Activated CD4-positive, alpha-beta T cell treated with anti-CD3 and anti-CD28 coated beads, Interleukin-2, amount 50 U/mL, for 16 hours (primary cell): ENCODE measurements at regions not wholly inside any gene's neighbourhood (a gene's known extent, or its start where the extent isn't known, plus 50 kb on each side); places are given as distances from the start of the nearest gene placed in this dataset.

ENCODE experiments used
- DNase-seq: peaks from one replicate; pipeline ENCODE4 v3.0.0-alpha.2; 2020

DNA sequence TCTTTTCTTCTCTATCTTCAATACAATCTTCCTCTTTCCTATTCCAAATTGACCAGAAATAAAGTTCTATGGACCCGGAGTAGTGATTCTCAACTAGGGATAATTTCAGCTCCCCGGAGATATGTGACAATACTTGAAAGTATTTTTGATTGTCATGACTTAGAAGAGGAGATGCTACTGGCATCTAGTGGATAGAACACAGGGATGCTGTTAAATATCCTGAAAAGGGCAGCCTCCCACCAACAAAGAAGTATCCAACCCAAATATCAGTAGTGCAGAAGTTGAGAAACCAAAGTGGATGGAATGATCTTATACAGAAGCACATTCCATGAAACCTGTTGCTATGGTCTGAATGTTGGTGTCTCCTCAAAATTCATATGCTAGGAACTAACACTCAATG lies 65.7 kb upstream of the NDST3 start:
- no peak for DNase-seq

DNA sequence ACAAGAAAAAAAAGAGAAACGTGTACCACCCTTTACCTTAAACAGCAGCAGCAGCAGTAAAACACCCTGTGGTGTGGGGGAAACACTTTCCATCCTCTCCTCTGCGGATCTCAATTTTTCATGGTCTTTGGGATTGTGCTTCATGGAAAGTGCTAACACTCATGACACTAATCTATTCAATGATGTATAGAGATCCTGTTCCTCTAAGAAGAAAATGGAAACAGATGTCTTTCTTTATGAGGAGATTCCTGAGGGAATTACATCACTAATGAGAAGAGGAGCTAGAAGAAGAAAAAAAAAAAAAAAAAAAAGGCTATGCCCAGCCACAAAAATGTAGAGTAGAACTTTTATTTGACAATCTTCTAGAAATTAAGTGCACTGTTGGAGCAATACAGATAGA lies 62.9 kb upstream of the NDST3 start:
- DNase-seq, result no peak

DNA sequence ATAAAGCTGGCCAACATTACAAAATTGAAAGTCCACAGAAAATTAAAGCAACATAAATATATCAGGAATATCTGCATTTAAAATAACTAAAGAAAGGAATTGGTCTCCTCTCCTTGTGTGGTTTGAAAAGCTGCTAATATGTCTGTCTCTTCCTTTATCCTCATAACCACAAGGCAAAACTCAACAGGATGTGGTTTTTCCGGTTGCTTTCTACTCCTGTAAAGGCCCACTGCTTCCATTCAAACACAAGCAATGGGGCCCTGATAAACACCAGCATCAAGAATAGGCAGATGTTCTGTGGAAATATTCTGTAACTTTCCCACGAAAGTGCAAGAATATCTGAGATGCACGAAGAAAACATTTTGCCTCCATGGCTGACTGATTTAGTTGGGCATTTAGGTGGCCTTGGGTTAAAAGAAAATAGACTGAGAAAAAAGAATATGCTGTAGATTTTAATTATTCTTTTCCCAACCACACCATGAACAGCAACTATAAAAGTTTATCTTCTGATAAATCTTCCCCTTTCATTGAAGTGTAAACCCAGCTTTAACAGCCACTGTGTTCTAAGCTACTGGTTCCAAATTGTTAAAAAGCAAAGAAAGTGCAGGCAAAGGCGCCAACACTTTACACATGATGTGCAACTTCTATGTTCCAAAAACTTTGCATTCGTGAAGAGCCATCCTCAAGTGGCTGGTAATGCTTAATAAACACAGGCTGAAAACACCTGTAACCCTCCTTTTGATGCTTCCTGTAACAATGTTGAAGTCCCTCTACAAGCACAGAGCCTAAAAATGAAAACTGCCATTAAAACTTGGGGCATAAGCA lies 50.5 kb upstream of the NDST3 start:
- no peak for DNase-seq

DNA sequence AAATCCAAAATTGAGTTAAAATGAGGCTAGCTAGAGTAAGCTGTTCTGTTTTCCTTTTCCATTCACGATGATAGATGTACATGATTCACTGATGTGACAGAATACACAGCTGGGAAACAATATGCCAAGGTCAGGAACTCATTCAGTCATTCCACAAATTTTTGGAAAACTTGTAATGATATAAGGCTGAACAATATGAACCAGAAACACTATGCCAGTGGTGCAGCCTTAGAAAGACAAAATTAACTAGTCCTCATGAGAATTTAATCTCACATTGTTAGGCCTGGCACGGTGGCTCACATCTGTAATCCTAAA lies 50.0 kb upstream of the NDST3 start:
- DNase-seq, result no peak
